Neural crest cell (in vitro differentiated cells): ENCODE measurements at regions not wholly inside any gene's neighbourhood (a gene's known extent, or its start where the extent isn't known, plus 50 kb on each side); places are given as distances from the start of the nearest gene placed in this dataset.

Source experiments
- DNase-seq: peaks from one replicate; pipeline ENCODE4 v3.0.0; 2021; ENCODE audit warnings: low read depth, mixed read lengths, low spot score
- H3K27ac Mint-ChIP-seq: one replicate; pipeline ENCODE4 v1.8.0; 2021; ENCODE audit warnings: mild to moderate bottlenecking, mixed read lengths; ENCODE audit not compliant: unreplicated experiment
- H3K27me3 Mint-ChIP-seq: 2 replicates; pipeline ENCODE4 v1.8.0; 2021; ENCODE audit warnings: low read depth, mild to moderate bottlenecking, mixed read lengths
- H3K36me3 Mint-ChIP-seq: 2 replicates; pipeline ENCODE4 v1.8.0; 2021; ENCODE audit warnings: low read depth, mild to moderate bottlenecking, mixed read lengths
- H3K4me1 Mint-ChIP-seq: 2 replicates; pipeline ENCODE4 v1.8.0; 2021; ENCODE audit warnings: mixed read lengths
- H3K4me3 Mint-ChIP-seq: one replicate; pipeline ENCODE4 v1.8.0; 2021; ENCODE audit warnings: mild to moderate bottlenecking, mixed read lengths
- H3K9me3 Mint-ChIP-seq: 2 replicates; pipeline ENCODE4 v1.8.0; 2021; ENCODE audit warnings: mixed read lengths
- CTCF ChIP-seq: fragments of 200-600 bp; sonication (generic); conservative IDR thresholded peaks from 2 replicates; pipeline ENCODE4 v1.5.0; 2021; ENCODE audit warnings: antibody characterized with exemption, mild to moderate bottlenecking

- no peaks in the 10 kb centered on the region for H3K36me3 Mint-ChIP-seq
- DNase-seq, result no peak
- H3K4me3 Mint-ChIP-seq, result no peak overlapping the region
- no peaks in the 10 kb centered on the region for H3K27me3 Mint-ChIP-seq
- no peak for TF ChIP-seq CTCF
- peaks cover 6% of the 10 kb centered on the region for H3K4me1 Mint-ChIP-seq
- no peak overlapping the region for H3K27ac Mint-ChIP-seq
- no peaks in the 10 kb centered on the region for H3K9me3 Mint-ChIP-seq
These were observed 95.1 kb upstream of the UMPS start for GRCh38 chr3:124635169-124635539.

- TF ChIP-seq CTCF, result no peak
- Mint-ChIP-seq H3K9me3 (no peaks in the 10 kb centered on the region), H3K27ac (no peak overlapping the region), H3K36me3 (no peaks in the 10 kb centered on the region), H3K4me1 (peaks cover under 1% of the 10 kb centered on the region), H3K4me3 (no peak overlapping the region), H3K27me3 (no peaks in the 10 kb centered on the region)
- DNase-seq, result no peak
These were observed 94.0 kb upstream of the UMPS start for GRCh38 chr3:124636101-124636862.

GRCh38 chr3:124636863-124637296 is 93.4 kb upstream of the UMPS start:
- H3K4me1 Mint-ChIP-seq, result no peaks in the 10 kb centered on the region
- H3K9me3 Mint-ChIP-seq, result no peaks in the 10 kb centered on the region
- H3K4me3 Mint-ChIP-seq, result no peak overlapping the region
- H3K27me3 Mint-ChIP-seq, result no peaks in the 10 kb centered on the region
- TF ChIP-seq CTCF, result no peak
- H3K27ac Mint-ChIP-seq, result peak overlapping the region; percentile 2
- H3K36me3 Mint-ChIP-seq, result no peaks in the 10 kb centered on the region
- no peak for DNase-seq

GRCh38 chr3:124639406-124640237 is 90.6 kb upstream of the UMPS start:
- no peak overlapping the region for H3K4me3 Mint-ChIP-seq
- no peak overlapping the region for H3K27ac Mint-ChIP-seq
- no peaks in the 10 kb centered on the region for H3K4me1 Mint-ChIP-seq
- no peaks in the 10 kb centered on the region for H3K9me3 Mint-ChIP-seq
- no peak for TF ChIP-seq CTCF
- H3K36me3 Mint-ChIP-seq, result peaks cover 3% of the 10 kb centered on the region
- no peaks in the 10 kb centered on the region for H3K27me3 Mint-ChIP-seq
- no peak for DNase-seq

GRCh38 chr3:124640635-124641306 is 89.5 kb upstream of the UMPS start:
- no peak for DNase-seq
- Mint-ChIP-seq H3K27ac (no peak overlapping the region), H3K9me3 (no peaks in the 10 kb centered on the region), H3K4me3 (no peak overlapping the region), H3K36me3 (peaks cover 6% of the 10 kb centered on the region), H3K27me3 (no peaks in the 10 kb centered on the region), H3K4me1 (no peaks in the 10 kb centered on the region)
- no peak for TF ChIP-seq CTCF
